NCI-H1048 (cell line): ENCODE measurements at regions not wholly inside any gene's neighbourhood (a gene's known extent, or its start where the extent isn't known, plus 50 kb on each side); places are given as distances from the start of the nearest gene placed in this dataset.

Source experiments
- DNase-seq: peaks from one replicate; lab custom pipeline; 2025; lab: John Stamatoyannopoulos, UW

DNA sequence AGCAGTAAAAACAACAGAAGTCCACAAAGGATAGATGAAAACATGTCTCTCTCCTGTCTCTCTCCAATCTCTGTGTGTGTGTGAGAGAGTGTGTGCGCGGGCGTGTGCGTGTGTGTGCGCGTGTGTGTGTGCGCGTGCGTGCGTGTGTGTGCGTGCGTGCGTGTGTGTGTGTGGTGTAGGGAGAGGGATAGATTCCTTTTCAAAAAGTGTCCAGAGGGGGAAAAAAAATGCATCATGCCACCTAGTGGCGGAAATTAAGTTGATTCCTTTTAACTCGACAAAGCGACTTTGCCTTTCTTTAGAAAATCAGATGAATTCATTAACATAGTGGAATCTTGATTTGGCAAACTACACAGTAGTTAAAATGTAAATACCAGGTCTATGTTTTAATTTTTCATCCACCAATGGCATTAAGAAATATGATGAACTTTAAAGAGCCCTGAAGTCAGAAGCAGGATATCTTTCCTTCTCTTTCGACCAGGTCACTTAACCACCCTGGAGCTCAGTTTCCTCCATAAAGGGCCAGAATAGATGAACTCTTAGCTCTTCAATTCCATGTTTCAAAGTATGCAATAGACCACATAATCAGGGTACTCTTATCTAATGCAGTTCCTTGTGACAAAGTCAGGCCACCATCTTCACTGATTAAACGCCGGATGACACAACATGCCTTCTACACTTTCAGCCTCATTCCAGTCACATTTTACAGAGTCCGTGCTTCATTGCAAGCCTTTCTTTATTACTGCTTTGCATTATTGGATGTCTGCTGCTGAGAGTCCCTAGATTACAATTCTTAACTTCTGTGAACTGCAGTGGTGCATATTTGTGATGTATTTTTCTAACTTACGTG lies 162.8 kb downstream of the FBXO8 start:
- DNase-seq: peak; percentile 28

DNA sequence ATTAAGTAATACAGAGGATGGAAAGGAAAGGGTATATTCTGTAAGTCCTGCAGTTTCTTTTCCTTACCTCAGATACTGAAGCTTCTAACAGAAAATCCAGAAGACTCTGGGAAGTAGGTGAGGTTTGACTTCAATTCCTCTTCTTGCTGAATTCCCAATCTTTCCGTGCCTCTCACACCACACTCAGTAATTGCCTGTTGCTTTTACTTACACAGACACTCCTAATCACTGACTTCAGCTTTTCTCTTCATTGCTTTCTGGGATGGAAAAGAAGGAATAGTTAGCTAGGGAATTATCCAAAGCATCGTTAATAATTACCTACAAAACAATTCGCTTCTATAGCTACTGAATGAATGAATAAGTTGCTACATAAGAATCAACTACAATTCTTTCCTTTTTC lies 163.6 kb downstream of the FBXO8 start:
- DNase-seq: no peak

DNA sequence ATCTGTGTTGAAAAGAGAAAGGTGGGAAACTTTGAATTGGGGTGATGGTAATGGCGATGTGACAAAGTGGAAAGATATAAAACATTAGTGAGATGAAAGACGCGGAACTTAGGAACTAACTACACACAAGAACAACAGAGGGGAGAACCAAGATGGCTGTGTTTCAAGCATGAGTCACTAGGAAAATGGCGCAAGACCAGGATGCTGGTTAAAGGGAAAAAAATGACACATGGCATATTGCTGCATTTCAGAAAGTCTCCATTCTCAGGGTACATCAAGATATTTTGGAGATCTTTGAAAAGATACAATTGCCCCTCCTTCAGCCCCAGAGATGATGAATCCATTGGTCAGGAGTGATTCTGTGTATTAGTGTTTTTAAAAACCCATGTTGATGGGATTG lies 164.4 kb downstream of the FBXO8 start:
- DNase-seq: no peak

DNA sequence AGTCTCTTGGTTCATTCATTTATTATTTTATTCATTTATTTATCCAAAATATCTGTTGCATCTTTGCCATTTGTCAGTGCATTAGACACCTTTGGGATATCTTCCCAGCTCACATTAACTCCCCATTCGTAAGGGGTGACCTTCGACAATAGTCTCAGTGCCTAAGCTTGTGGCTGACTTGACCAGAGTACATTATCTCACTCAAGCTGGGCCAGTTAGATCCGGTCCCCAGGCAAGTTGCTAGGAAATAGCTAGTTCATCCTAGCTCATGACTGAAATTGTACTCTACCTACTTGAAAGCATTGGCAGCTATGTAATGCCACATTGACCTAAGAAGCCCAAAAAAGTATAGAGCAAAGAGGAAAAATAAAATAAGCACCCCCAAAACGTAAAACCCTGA lies 165.3 kb downstream of the FBXO8 start:
- no peak for DNase-seq

DNA sequence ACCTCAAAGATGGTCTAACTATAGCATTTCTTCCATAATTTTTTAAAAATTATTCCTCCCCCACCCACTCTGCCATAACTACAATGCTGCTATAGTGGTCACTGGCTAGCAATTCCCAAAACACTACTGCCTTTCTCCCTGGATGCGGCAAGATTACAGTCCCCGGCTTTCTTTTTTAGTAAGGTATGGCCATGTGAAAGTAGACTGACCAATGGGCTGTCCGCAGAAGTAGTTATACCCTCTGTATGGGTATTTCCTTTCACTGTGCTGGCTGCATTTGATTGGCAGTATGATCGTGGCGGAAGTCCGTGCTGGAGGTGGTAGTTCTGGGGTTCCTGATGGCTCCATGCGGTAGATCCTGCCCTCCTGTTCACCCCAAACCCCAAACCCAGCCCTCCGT lies 166.0 kb downstream of the FBXO8 start:
- no peak for DNase-seq

DNA sequence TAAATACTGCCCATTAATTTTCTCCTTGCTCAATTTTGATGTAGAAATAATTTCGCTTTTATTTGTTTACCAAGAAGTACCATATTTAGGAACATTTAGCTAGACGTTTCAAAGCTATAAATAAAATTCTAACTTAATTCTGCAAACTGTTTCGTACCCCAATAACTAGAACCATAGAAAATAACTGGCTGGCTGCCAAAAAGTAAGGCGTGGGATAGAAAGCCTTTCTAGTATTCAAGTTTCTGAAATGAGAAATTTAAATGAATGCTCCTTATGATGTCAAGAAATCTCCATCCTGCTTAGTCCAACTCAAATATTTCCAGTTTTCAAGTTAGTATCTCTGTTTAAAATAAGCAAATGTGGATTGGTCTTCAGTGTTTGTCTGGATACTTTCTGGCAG lies 167.4 kb downstream of the FBXO8 start:
- no peak for DNase-seq

DNA sequence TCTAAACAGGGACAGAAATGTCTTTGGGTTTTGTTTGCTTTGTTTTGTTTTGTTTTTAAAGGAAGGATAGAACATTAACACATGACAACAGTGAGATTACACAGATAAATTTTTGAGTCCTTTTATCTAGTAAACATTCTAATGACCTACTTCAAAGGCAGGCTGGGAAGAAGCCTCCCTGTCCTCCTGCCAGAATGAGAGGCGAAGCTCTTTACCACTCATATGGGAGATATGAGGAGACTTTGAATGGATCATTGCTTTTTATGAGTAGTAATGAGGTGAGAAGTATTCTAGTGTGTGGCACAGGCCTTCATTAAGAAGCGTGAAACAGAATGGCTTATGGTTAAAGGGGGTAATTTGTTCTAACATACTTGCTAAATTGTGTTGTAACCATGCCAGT lies 172.0 kb downstream of the FBXO8 start:
- no peak for DNase-seq

DNA sequence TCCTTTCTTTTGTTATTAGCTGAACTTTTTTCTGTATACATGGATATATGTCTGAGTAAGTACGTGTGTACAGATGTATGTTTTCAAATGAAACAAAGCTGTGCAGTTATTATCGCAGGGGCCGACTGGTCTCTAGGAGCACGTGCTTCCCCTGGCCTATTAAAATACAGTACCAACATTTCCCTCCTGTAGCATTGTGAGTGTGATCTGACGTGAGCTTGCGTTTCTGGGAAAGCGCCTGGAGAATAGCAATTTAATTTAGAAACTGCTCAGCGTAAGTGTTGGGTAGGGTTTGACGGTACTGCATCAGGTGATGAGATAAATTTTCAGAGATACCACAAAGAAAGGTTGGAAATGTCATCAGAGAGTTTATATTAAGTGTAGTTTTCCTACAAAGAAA lies 173.3 kb downstream of the FBXO8 start:
- no peak for DNase-seq

DNA sequence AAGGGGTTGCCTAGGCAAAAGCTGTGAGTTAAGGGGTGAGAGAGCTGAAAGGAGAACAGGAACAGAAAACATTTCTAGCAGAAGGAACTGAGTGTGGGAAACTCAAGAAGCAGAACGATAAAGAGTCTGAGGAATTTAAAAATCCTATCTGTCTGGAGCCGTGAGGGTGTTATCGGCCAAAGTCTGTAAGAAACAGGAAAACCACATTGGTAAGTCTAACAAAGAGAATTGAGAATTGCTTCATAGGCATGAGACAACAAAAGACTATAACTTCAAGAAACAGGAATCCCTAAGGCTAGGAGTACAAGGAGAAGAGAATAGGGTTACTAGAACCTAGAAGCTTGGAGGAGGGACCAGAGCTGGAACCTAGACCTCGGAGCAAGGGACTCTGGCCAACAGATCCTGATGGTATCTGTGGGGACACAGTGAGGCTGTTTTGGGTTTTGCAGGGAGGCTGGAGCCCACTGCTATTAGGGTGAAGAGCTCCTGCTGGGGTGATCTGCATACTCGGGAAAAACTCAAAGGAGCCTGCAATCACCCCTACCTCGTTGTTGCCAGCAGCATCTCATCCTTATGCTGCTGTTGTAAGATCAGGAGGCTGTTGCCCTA lies 175.6 kb downstream of the FBXO8 start:
- no peak for DNase-seq

DNA sequence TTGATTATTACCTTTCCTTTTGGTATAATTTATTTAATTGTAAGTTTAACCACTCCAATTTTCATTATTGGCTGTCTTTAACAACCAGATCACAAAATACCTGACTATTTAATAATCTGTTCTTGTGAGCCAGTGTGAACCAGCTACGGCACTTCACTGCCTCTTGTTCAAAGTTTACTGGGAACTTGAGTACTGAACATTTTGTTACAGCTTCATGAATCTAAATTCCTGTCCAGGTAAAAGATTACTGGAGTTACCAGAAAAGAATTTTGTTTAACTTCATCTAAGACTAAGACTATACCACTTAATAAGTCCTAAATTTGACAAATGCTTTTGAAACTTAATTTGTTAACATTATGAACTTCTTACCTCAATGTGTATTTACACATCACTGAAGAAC lies 178.3 kb downstream of the FBXO8 start:
- DNase-seq: no peak

DNA sequence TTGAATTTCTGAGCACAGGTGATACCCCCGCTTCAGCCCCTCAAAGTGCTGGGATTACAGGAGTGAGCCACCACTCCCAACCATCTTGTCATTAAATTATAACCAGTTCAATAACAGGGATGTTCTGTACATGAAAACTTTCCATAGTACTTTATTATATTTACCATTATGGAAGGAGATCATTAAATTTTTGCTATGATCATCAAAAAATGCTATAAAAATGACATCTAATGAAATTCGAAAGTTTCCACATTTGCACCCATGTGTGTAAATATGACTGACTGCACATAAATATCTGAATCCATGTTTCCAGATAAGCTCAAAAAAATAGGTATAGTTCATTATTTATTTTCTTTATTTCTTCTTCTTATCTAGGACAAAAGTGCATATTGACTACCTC lies 182.6 kb downstream of the FBXO8 start:
- no peak for DNase-seq

DNA sequence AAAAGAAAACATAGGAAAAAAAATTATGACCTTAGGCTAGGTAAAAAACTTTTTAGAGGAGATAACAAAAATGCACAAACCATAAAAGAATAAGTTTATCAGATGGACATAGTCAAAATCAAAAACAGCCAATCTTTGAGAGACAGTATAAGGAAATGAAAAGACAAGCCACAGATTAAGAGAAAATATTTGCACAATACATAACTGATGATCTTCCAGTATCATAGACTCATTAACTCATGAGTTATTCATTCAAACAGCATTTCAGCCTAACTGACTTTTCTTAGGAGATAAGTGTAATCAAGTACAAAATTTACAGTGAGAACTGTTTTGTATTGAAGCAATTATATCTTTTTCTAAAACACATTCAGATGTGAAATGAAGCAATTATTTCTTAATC lies 183.8 kb downstream of the FBXO8 start:
- DNase-seq: no peak

DNA sequence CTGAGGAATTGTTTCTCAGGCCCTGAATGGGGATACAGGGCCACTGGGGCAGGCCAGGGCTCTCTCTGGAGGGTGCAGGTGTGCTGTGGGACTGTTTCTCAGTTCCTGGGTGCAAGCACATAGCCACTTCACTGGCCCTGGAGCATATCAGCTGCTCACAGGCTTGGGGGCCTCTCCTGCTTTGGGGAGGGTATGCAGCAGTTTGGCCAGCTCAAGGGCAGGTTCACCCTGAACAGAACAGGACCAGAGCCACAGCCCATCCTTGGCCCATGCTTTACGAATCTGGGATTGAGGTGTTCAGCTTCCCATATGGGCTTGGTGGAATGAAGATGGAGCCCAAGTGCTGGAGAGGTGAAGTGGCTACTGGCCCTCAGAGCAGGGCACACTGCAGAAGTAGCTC lies 186.5 kb downstream of the FBXO8 start:
- no peak for DNase-seq

DNA sequence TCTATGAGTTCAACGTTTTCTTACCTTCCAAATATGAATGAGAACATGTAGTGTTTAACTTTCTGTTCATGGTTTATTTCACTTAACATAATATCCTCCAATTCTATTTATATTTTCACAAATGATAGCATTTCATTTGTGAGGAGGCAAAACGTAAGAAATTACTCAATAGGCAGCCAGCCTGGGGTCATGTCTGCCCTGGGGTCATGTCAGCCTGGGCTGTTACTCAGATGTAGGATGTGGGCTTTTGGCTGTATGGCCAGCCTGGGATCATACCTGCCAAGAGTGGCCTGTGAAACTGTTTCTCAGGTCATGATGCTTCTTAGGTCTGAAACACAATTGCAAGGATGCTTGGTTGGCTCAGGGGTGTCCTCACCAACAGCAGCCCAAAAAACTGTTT lies 187.0 kb downstream of the FBXO8 start:
- no peak for DNase-seq

DNA sequence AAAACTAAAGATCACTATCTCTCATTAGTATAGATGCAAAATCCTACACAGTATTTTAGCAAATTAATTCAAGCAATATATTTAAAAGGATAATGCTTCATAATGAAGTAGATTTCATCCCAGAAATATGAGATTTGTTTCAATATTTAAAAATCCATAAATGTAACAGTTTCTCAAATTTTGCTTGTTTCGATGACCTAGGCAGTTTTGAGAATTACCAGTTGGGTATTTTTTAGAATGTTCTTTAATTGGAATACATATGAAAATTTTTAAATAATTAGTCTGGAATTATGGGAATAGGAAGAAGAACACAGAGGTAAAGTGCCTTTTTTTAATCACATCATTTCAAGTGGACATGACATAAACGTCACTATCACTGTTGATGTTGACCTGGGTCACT lies 192.3 kb downstream of the FBXO8 start:
- DNase-seq: no peak

DNA sequence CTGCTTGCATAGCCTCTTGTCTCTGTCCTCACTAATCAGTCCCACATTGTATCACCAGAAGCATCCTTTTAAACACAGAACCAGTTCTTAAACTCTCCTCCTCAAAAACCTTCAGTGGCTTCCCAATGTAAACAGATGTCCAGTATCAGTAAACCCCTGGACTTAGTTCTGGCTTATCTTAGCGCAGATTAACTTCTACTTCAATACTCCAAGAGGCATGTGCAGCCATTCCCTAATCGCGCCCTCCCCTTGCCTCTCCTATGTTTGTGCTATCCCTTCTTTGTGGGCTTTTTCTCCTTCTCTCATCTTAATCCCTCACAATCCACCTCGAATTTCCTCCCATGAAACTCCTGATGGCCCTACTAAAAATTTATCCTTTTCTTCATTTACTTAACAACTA lies 193.8 kb downstream of the FBXO8 start:
- no peak for DNase-seq

DNA sequence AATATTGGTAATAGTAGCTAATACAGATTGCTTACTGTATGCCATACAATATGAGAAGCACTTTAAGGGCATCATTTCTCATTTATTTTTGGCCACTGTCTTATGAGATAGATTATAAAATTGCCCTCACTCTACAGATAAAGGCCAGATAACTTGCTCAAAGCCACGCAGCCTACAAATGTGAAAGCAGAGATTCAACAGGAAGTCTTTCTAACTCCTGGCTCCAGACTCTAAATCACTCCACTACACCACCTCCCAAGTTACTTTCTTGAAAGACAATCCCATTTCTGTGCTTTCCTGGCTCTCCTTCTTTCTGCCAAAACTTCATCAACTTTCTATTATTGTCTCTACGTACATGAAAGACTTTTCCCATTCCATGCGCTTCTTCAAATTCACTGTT lies 194.7 kb downstream of the FBXO8 start:
- no peak for DNase-seq

DNA sequence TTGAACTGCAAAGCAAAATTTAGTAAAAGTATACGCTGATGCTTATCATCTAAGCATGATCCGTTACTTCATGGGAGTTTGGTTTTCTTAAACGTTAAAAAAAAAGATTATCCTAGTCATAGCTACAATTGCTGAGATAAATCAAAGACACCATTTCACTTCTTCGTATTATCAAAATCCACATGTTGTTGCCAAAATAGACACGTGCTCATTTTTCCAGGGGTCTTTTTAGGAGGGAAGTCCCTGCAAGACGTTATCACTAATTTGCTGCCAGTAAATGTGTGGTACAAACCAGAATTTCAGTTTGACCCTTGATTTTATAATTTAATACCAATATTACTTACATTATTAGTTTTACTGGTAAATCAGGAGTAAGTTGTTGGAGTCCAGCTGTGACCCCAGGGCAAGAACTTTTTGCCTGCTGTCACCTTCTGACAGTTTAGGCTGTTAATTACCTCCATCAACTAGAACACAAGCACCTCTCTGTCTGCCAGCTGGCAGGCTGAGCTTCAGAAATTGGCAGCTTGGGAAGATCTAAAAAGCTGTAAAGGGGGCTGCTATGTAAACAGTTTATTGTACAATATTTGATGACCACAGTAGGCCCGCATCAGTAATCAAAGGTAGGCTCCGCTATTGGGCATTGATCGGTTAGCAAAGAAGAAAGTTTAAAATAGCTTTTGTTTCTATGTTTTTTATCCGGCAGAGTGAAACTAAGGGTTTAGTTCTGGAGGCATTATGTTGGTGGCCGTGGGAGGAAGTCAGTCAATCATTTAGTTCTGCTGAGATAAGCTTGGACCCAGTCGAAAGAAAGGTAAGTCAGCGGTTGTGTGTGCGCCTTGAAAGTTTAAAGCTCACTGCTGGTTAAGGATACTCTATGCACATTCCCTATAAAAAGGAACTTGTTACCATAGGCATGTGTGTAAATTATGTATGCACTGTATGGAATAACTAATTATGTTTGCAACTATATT lies 196.4 kb downstream of the FBXO8 start:
- no peak for DNase-seq

DNA sequence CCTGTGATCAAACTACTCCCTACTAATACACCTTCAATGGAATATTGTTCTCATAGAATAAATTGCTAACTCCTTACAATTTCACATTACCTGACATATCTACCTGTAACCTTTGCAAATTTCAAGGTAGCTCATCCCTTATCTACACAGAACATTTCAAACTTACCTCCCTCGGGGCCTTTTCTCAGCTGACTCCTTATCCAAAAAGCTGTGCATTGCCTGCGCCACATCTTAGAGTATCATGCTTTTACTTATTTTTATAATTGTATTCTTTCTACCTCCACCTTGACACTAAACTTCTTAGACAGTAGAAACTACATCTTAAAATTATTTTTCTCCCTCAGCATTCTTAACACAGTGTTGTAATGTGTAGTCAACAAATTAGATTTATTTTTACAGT lies 198.5 kb downstream of the FBXO8 start:
- DNase-seq: no peak

DNA sequence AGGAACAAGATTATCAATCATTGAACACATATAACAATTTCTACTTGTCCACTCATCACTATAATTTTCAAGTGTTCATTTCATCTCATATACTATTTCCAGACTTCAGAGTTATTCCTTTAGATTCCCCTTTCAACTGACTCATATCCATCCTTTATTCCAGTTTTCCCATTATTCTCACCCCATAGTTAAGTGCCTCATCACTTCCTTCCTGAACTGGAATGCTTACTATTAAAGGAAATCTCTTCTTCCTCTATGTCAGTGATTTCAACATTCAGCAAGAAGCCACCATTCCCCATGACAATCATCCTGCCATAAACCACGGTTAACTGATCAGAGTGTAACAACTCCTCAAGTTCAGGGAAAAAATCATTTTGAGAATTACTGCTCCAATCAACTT lies 198.9 kb downstream of the FBXO8 start:
- no peak for DNase-seq

DNA sequence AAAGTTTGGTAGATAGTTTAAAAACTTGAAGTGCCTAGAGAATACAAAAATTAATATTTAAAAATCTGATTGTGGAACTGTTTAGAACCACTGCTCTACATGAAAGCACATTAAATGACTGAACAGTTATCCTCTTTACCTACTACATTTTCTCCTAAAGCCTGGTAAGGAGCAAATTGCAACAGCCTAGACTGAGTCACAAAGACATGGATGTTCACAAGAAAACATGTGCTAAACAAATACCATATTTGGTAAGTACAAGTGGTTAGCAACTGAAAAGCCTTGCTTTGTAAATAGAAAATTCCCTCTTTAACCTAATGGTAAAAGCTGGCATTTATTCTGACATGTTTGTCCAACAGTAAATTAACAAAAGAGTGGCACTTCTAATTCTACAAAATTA lies 203.1 kb downstream of the FBXO8 start:
- DNase-seq: no peak

DNA sequence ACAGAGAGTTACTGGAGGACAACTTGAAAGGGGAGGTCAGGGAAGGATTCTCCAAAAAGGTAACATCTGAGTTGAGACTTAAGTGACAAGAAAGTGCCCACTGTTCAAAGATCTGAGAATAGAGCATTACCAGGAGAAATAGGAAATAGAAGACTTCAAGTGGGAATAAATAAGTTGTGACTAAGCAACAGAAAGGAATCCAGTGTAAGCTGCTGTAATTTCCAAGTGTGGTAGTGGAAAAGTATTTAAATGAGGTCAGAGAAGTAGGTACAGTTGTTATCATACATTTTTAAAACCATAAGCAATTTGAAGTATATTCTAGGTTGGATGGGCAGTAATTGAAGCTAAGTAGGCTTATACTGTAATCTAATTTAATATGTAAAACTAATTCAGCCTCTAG lies 211.9 kb downstream of the FBXO8 start:
- no peak for DNase-seq

DNA sequence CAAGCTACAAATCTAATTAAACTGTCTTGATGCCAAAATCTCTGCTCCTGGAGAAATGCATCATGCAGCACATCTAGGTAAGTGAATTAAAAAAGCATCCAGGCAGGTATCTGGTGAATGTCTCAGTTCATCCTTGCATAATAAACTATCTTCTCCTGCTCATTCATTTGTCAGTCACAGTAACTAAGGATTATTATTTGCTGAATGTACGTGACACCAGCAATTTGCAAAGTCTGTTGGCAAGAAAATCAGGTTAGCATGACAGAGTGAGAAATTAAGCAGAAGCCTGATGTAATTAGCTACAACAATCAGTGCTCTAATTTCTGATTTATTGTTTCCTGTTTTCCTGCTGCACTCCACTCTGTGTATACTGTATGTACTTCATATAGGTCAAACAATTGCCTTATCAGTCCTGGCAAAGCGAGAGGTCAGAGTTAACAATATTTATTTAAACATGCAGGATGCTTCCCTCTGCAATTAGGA lies 213.6 kb downstream of the FBXO8 start:
- no peak for DNase-seq
